Mesenchymal stem cell (in vitro differentiated cells and primary cell): ENCODE measurements at regions not wholly inside any gene's neighbourhood (a gene's known extent, or its start where the extent isn't known, plus 50 kb on each side); places are given as distances from the start of the nearest gene placed in this dataset.
"Not testable (repeated sequence)": the region's sequence is repeated elsewhere in the genome, so short reads cannot be mapped to it uniquely, and the experiment has no call there.

Source experiments
- DNase-seq: peaks from one replicate; pipeline ENCODE4 v3.0.0-alpha.2; 2013
- H2AFZ ChIP-seq: one replicate; pipeline ENCODE4 v1.6.1; 2013; ENCODE audit warnings: low read depth, mild to moderate bottlenecking, control low read depth, inconsistent platforms, low read length, moderate library complexity
- H2AK5ac ChIP-seq: 2 replicates; pipeline ENCODE4 v1.6.1; 2013; ENCODE audit warnings: low read length, moderate library complexity, mild to moderate bottlenecking, inconsistent platforms; ENCODE audit not compliant: severe bottlenecking
- H2BK120ac ChIP-seq: one replicate; pipeline ENCODE4 v1.6.1; 2013; ENCODE audit warnings: low read depth, mild to moderate bottlenecking, inconsistent platforms, low read length, moderate library complexity
- H2BK12ac ChIP-seq, 2 experiments: one replicate each; pipeline ENCODE4 v1.6.1; 2013; ENCODE audit warnings: inconsistent platforms in 2 of 2, low read length in 2 of 2, mild to moderate bottlenecking in 2 of 2, moderate library complexity in 2 of 2, control low read depth in 1 of 2
- H2BK15ac ChIP-seq: one replicate; pipeline ENCODE4 v1.6.1; 2013; ENCODE audit warnings: mild to moderate bottlenecking, low read depth, inconsistent platforms; ENCODE audit not compliant: poor library complexity, severe bottlenecking
- H2BK5ac ChIP-seq: 2 replicates; pipeline ENCODE4 v1.6.1; 2013; ENCODE audit warnings: low read depth, mild to moderate bottlenecking, low read length, control low read depth, inconsistent platforms; ENCODE audit not compliant: poor library complexity, severe bottlenecking
- H3K14ac ChIP-seq, 2 experiments: one replicate each; pipeline ENCODE4 v1.6.1; 2013; ENCODE audit warnings: inconsistent platforms in 2 of 2, low read length in 2 of 2, control low read depth in 1 of 2, mild to moderate bottlenecking in 1 of 2, moderate library complexity in 1 of 2
- H3K18ac ChIP-seq, 2 experiments: one replicate each; pipeline ENCODE4 v1.6.1; 2013; ENCODE audit warnings: inconsistent platforms in 2 of 2, low read length in 2 of 2, control low read depth in 1 of 2, low read depth in 1 of 2, mild to moderate bottlenecking in 1 of 2
- H3K23ac ChIP-seq, 2 experiments: one replicate each; pipeline ENCODE4 v1.6.1; 2013; ENCODE audit warnings: inconsistent platforms in 2 of 2, low read length in 2 of 2, mild to moderate bottlenecking in 2 of 2, moderate library complexity in 2 of 2, control low read depth in 1 of 2
- H3K27ac ChIP-seq: 2 replicates; pipeline ENCODE4 v1.5.1; 2013; ENCODE audit warnings: mild to moderate bottlenecking, moderate library complexity, low read length, control low read depth, inconsistent platforms; ENCODE audit not compliant: poor library complexity, severe bottlenecking
- H3K27me3 ChIP-seq, 2 experiments: 2 replicates each; pipeline versions ENCODE4 v1.6.1 to v1.7.0; 2013; ENCODE audit warnings: low read length in 2 of 2, mild to moderate bottlenecking in 2 of 2, moderate library complexity in 2 of 2, control low read depth in 1 of 2, inconsistent platforms in 1 of 2; ENCODE audit not compliant: control insufficient read depth in 1 of 2, insufficient read depth in 1 of 2
- H3K36me3 ChIP-seq, 2 experiments: 2 replicates each; pipeline versions ENCODE4 v1.6.1 to v1.7.0; 2013; ENCODE audit warnings: low read length in 2 of 2, control low read depth in 1 of 2, inconsistent platforms in 1 of 2, low read depth in 1 of 2, mild to moderate bottlenecking in 1 of 2; ENCODE audit not compliant: insufficient read depth in 2 of 2, control insufficient read depth in 1 of 2
- H3K4ac ChIP-seq, 2 experiments: one replicate each; pipeline ENCODE4 v1.6.1; 2013; ENCODE audit warnings: inconsistent platforms in 2 of 2, low read length in 2 of 2, mild to moderate bottlenecking in 2 of 2, moderate library complexity in 2 of 2, control low read depth in 1 of 2, low read depth in 1 of 2
- H3K4me1 ChIP-seq: 2 replicates; pipeline ENCODE4 v1.6.1; 2013; ENCODE audit warnings: low read depth, low read length, control low read depth; ENCODE audit not compliant: control insufficient read depth, insufficient read depth
- H3K4me2 ChIP-seq: 2 replicates; pipeline ENCODE4 v1.6.1; 2013; ENCODE audit warnings: low read length, mild to moderate bottlenecking, inconsistent platforms; ENCODE audit not compliant: poor library complexity, severe bottlenecking
- H3K4me3 ChIP-seq, 2 experiments: 2 replicates each; pipeline versions ENCODE4 v1.5.1 to v1.7.0; 2013; ENCODE audit warnings: low read length in 2 of 2, mild to moderate bottlenecking in 2 of 2, control low read depth in 1 of 2, low read depth in 1 of 2; ENCODE audit not compliant: insufficient read depth in 1 of 2
- H3K79me1 ChIP-seq: replicated peaks from 2 replicates; pipeline ENCODE4 v1.6.1; 2013; ENCODE audit warnings: mild to moderate bottlenecking, control low read depth, low read length, inconsistent platforms; ENCODE audit not compliant: poor library complexity, severe bottlenecking
- H3K9ac ChIP-seq: 2 replicates; pipeline ENCODE4 v1.7.0; 2013; ENCODE audit warnings: mild to moderate bottlenecking, low read length, moderate library complexity
- H3K9me3 ChIP-seq: 2 replicates; pipeline ENCODE4 v1.7.0; 2013; ENCODE audit warnings: mild to moderate bottlenecking, low read length; ENCODE audit not compliant: control insufficient read depth
- H4K8ac ChIP-seq: one replicate; pipeline ENCODE4 v1.6.1; 2013; ENCODE audit warnings: inconsistent platforms, mild to moderate bottlenecking, low read length, moderate library complexity
- H4K91ac ChIP-seq: one replicate; pipeline ENCODE4 v1.6.1; 2013; ENCODE audit warnings: mild to moderate bottlenecking, low read length, inconsistent platforms
- WGBS: methylation state at CpG from one replicate; pipeline ENCODE4 v1.1.7; 2013; ENCODE audit warnings: mixed read lengths; 5-methylcytosine and 5-hydroxymethylcytosine counted together

DNA sequence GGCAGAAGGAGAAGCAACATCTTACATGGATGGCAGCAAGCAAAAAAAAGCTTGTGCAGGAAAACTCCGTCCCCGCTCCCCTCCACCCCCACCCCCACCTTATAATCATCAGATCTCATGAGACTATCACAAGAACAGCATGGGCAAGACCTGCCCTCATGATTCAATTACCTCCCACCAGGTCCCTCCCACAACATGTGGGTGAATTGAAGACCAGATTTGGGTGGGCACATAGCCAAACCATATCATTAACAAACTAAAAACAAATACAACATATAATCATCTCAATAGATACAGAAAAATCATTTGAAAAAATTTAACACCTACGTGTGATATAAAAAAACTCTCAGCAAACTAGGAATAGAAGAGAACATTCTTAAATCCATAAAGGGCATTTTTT lies 88.8 kb downstream of the BUD13 start:
- Histone ChIP-seq H3K14ac (no peak overlapping the region), H3K4me2 (no peak overlapping the region), H2AK5ac (no peak overlapping the region), H2BK120ac (no peak overlapping the region), H3K4me1 (peaks cover 10% of the 10 kb centered on the region), H4K8ac (no peak overlapping the region), H2BK12ac (no peak overlapping the region), H2AFZ (no peak overlapping the region), H3K4me3 (no peak overlapping the region), H3K27me3 (peaks cover 6 to 15% of the 10 kb centered on the region in 2 experiments), H3K23ac (no peak overlapping the region), H2BK15ac (no peak overlapping the region), H3K9me3 (peaks cover 3% of the 10 kb centered on the region), H4K91ac (no peak overlapping the region), H2BK5ac (no peak overlapping the region), H3K4ac (no peak overlapping the region), H3K27ac (no peak overlapping the region), H3K18ac (no peak overlapping the region), H3K79me1 (no peaks in the 10 kb centered on the region), H3K9ac (no peak overlapping the region), H3K36me3 (no peaks in the 10 kb centered on the region)
- no peak for DNase-seq
- 87% methylated on average over 3 of the region's 3 CpGs for WGBS

DNA sequence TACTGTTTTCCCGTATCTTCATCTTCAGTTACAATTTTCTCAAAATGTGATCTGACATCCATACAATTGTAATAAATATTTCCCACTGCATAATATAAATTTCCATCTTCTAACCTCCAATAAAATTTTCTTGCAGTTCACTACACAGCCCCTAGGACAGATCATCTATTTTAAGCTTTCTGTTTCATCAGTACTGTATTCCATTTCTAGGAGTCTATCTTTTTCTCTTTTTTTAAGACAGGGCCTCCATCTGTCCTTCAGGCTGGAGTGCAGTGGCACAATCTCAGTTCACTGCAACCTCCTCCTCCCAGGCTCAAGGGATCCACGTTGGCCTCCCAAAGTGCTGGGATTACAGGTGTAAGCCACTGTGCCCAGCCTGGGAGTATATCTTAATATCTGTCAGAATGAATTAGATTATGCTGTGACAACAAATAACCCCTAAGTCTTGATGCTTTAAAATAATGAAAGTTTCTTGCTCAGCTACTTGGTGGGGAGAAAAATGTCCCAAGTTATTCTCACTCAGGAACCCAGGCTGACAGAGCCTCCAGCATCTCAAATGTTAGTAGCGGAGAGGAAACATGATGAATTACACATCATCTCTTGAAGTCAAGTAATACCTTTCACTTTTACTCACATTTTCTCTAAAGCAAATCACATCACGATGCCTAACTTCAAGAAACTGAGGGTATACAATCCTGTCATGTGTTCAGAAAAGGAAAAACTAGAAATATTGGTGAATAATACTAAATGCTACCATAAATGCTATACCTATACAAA lies 92.2 kb downstream of the BUD13 start:
- Histone ChIP-seq H4K8ac (no peak overlapping the region), H2BK120ac (no peak overlapping the region), H3K79me1 (no peaks in the 10 kb centered on the region), H2AFZ (no peak overlapping the region), H3K36me3 (no peaks in the 10 kb centered on the region), H3K14ac (no peak overlapping the region), H3K9me3 (peaks cover 10% of the 10 kb centered on the region), H2BK15ac (no peak overlapping the region), H4K91ac (no peak overlapping the region), H3K9ac (no peak overlapping the region), H2BK12ac (no peak overlapping the region), H3K27me3 (peaks cover 0 to under 1% of the 10 kb centered on the region in 2 experiments), H2AK5ac (no peak overlapping the region), H3K4me3 (no peak overlapping the region), H3K4ac (no peak overlapping the region), H3K4me1 (no peaks in the 10 kb centered on the region), H3K4me2 (no peak overlapping the region), H3K23ac (no peak overlapping the region), H3K18ac (no peak overlapping the region), H3K27ac (no peak overlapping the region), H2BK5ac (no peak overlapping the region)
- WGBS = 58% methylated on average over 3 of the region's 4 CpGs
- DNase-seq = no peak

DNA sequence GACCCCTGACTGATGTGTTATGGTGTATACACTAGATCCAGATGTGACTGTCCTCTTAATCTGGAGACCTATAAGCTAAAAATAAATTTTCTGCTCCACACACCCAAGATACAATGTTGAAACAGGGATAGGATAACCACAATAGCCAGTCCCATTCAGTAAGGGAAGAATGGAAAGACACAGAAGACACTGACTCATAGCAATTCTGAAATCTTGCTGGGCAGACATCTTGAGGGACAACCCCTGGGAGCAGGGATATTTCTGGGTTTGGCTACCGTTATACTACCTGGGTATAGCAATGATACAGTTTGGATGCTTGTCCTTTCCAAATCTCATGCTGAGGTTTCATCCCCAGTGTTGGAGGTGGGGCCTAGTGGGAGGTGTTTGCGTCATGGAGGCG lies 93.9 kb downstream of the BUD13 start:
- H3K23ac ChIP-seq = no peak overlapping the region
- 86% methylated on average over 2 of the region's 3 CpGs for WGBS

DNA sequence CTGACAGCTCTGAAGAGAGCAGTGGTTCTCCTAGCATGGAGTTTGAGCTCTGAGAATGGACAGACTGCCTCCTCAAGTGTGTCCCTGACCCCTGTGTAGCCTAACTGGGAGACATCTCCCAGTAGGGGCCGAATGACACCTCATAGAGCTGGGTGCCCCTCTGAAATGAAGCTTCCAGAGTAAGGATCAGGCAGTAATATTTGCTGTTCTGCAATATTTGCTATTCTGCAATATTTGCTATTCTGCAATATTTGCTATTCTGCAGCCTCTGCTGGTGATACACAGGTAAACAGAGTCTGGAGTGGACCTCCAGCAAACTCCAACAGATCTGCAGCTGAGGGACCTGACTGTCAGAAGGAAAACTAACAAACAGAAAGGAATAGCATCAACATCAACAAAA lies 105.5 kb downstream of the BUD13 start:
- not testable (repeated sequence) for H3K14ac ChIP-seq, H3K4ac ChIP-seq, H4K91ac ChIP-seq, H3K27ac ChIP-seq, H2BK15ac ChIP-seq, H3K4me3 ChIP-seq, H2BK120ac ChIP-seq, H2BK5ac ChIP-seq, H3K23ac ChIP-seq, H2AFZ ChIP-seq, H3K9ac ChIP-seq, H3K4me1 ChIP-seq, H3K36me3 ChIP-seq, DNase-seq, H2BK12ac ChIP-seq, H3K18ac ChIP-seq, H2AK5ac ChIP-seq, H3K4me2 ChIP-seq, H4K8ac ChIP-seq, H3K79me1 ChIP-seq
- WGBS = 0% methylated on average over 1 of the region's 1 CpG
- peaks cover 14% of the 10 kb centered on the region for H3K9me3 ChIP-seq
- peaks cover 9 to 10% of the 10 kb centered on the region in 2 experiments for H3K27me3 ChIP-seq

More for the DNA sequence above, 93.9 kb downstream of the BUD13 start:
- no peak overlapping the region for H3K18ac ChIP-seq
- H2BK120ac ChIP-seq = no peak overlapping the region
- H3K79me1 ChIP-seq = no peaks in the 10 kb centered on the region
- no peak overlapping the region for H3K4me2 ChIP-seq
- DNase-seq = no peak
- no peak overlapping the region for H2BK15ac ChIP-seq
- H2AFZ ChIP-seq = no peak overlapping the region
- no peaks in the 10 kb centered on the region for H3K4me1 ChIP-seq
- H3K9ac ChIP-seq = no peak overlapping the region
- no peak overlapping the region for H3K27ac ChIP-seq
- no peak overlapping the region for H2AK5ac ChIP-seq
- H3K27me3 ChIP-seq = no peaks in the 10 kb centered on the region
- H3K4ac ChIP-seq = no peak overlapping the region
- H2BK5ac ChIP-seq = no peak overlapping the region
- no peak overlapping the region for H2BK12ac ChIP-seq
- H4K91ac ChIP-seq = no peak overlapping the region
- H3K14ac ChIP-seq = no peak overlapping the region
- H3K36me3 ChIP-seq = no peaks in the 10 kb centered on the region
- peaks cover 10% of the 10 kb centered on the region for H3K9me3 ChIP-seq
- no peak overlapping the region for H3K4me3 ChIP-seq
- H4K8ac ChIP-seq = no peak overlapping the region
